Prostate gland (tissue), 2 donors: ENCODE measurements at regions not wholly inside any gene's neighbourhood (a gene's known extent, or its start where the extent isn't known, plus 50 kb on each side); places are given as distances from the start of the nearest gene placed in this dataset.

Experiments
- CTCF ChIP-seq, 4 experiments: fragments of 200-600 bp in 2 of 4; fragments of 450-650 bp in 2 of 4; sonication (generic) in 2 of 4; IDR thresholded peaks; 1 replicate in 3 of 4; 2 replicates in 1 of 4; pipeline ENCODE4 v1.5.1; 2016 to 2019; ENCODE audit warnings: antibody characterized with exemption in 4 of 4, mild to moderate bottlenecking in 2 of 4, moderate library complexity in 2 of 4
- POLR2A ChIP-seq: fragments of 450-650 bp; IDR thresholded peaks from one replicate; pipeline ENCODE4 v1.6.1; 2016; ENCODE audit warnings: antibody characterized with exemption, mild to moderate bottlenecking
- POLR2AphosphoS5 ChIP-seq: sonication (generic); formaldehyde crosslinking; IDR thresholded peaks from one replicate; pipeline ENCODE4 v1.6.1; 2017; ENCODE audit warnings: antibody characterized with exemption

GRCh38 chr21:22725436-22725835 is 1727.2 kb downstream of the NCAM2 start:
- no peak for TF ChIP-seq CTCF (IDR thresholded peaks at IDR 0.05)
- no peak for TF ChIP-seq POLR2AphosphoS5
- TF ChIP-seq POLR2A, result no peak
